ENCODE measurements at regions not wholly inside any gene's neighbourhood (a gene's known extent, or its start where the extent isn't known, plus 50 kb on each side); places are given as distances from the start of the nearest gene placed in this dataset.

GRCh38 chr5:162719720-162720119 is 652.1 kb downstream of the GABRG2 start:
- DNase-seq (ENCODE audit: low read depth), result no peak
- no peak for TF ChIP-seq CTCF (conservative IDR thresholded peaks at IDR 0.05; ENCODE audit: low read length)
- no peak overlapping the region for H3K4me3 ChIP-seq (ENCODE audit: low read length)

- H3K4me3 ChIP-seq (ENCODE audit: low read length), result no peak overlapping the region
- no peak for TF ChIP-seq CTCF (conservative IDR thresholded peaks at IDR 0.05; ENCODE audit: low read length)
- no peak for DNase-seq (ENCODE audit: low read depth)
Measured at GRCh38 chr5:162721125-162721524, 653.6 kb downstream of the GABRG2 start.

- DNase-seq (ENCODE audit: low read depth), result no peak
- TF ChIP-seq CTCF (conservative IDR thresholded peaks at IDR 0.05; ENCODE audit: low read length), result no peak
Measured at GRCh38 chr5:162752612-162753011, 684.8 kb upstream of the CCNG1 start.

DNA sequence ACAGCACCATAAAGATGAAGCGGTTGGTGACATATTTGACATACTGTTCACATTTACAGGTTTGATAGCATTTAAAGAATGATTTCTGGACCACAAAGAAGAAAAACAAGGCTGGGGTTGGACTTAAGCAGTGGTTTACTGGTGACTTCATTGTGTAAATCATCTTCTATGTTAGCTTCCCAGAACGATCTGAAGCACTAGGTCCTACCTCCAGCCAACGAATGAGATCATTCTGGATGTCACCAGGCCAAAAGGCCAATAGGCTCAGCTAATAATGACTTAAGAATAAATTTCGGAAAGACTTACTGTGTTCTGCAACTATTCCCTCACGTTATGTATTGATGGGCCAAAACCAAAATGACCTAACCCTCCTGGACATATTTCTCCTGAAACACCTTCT is 675.3 kb upstream of the CCNG1 start:
- no peak overlapping the region for H3K4me3 ChIP-seq (ENCODE audit: low read length)
- TF ChIP-seq CTCF (conservative IDR thresholded peaks at IDR 0.05; ENCODE audit: low read length), result no peak
- DNase-seq (ENCODE audit: low read depth), result no peak

More at GRCh38 chr5:162752612-162753011, 684.8 kb upstream of the CCNG1 start:
- no peak overlapping the region for H3K4me3 ChIP-seq (ENCODE audit: low read length)

GRCh38 chr5:162769019-162769418 is 668.4 kb upstream of the CCNG1 start:
- no peak overlapping the region for H3K4me3 ChIP-seq (ENCODE audit: low read length)
- DNase-seq (ENCODE audit: low read depth), result no peak
- no peak for TF ChIP-seq CTCF (conservative IDR thresholded peaks at IDR 0.05; ENCODE audit: low read length)

DNA sequence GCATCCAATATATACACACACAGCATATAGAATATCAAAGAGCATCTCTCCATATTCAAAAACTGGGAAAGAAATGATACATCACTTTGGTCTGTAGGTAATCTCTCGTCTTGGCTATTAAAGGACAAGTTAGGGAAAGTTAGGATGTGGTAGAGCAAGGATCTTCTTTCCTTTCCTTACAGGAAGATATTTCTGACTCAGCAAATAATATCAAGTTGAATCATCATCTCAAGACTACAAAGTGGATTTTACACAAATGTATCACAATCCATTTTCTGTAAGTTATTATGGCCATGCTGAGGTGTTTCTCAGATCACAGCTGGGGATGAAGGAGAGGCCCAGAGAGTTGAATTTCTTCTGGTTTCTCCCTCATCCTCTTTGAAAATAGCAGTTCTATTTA is 651.7 kb upstream of the CCNG1 start:
- TF ChIP-seq CTCF (conservative IDR thresholded peaks at IDR 0.05; ENCODE audit: low read length), result no peak
- H3K4me3 ChIP-seq (ENCODE audit: low read length), result no peak overlapping the region
- no peak for DNase-seq (ENCODE audit: low read depth)

DNA sequence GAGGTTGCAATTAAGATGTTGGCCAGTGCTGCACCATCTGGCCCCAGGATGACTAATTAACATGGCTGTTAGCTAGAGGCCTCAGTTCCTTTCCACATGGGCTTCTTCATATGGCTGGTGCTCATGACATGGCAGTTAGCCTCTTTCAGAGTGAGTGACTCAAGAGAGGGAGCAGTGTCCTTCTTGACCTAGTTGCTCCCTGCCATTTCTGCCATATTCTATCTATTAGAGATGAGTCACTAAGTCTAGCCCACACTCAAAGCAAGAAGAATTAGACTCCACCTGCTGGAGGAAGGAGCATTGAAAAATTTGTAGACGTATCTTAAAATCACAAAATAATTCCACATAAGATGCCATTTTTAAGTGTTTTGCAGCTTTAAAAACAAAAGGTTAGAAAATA is 651.2 kb upstream of the CCNG1 start:
- DNase-seq (ENCODE audit: low read depth), result no peak
- TF ChIP-seq CTCF (conservative IDR thresholded peaks at IDR 0.05; ENCODE audit: low read length), result no peak
- no peak overlapping the region for H3K4me3 ChIP-seq (ENCODE audit: low read length)

All from AG10803 (cell line).